ENCODE measurements at regions not wholly inside any gene's neighbourhood (a gene's known extent, or its start where the extent isn't known, plus 50 kb on each side); places are given as distances from the start of the nearest gene placed in this dataset.

DNA sequence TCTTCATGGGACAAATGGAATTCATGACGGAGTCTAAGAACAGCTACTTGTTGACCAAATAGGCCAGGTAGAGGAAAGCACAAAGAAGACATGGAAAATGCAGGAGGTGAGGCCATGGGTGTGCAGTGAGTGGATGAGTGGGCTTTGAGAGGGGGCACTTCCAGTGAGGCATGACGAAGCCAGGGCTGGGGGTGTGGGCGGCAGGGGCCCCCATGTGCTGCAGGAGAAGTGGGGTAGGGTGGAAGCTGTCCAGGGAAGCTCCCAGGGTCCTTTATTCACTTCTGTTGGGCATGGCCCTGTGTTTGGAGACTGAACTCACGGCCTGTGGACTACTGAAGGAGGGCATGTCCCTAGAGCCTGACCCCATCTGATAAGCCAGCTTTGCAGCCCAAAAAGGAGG, 127.6 kb upstream of the SLC25A48 start:
- Mint-ChIP-seq H3K4me3 (no peak overlapping the region), H3K27ac (no peak overlapping the region), H3K36me3 (ENCODE audit: low read depth) (no peaks in the 10 kb centered on the region), H3K9me3 (no peaks in the 10 kb centered on the region), H3K27me3 (ENCODE audit: low read depth) (peaks cover 15% of the 10 kb centered on the region), H3K4me1 (peaks cover 44% of the 10 kb centered on the region)
- no peak for TF ChIP-seq CTCF (IDR thresholded peaks at IDR 0.05; ENCODE audit: unreplicated experiment in 3 of 3)

DNA sequence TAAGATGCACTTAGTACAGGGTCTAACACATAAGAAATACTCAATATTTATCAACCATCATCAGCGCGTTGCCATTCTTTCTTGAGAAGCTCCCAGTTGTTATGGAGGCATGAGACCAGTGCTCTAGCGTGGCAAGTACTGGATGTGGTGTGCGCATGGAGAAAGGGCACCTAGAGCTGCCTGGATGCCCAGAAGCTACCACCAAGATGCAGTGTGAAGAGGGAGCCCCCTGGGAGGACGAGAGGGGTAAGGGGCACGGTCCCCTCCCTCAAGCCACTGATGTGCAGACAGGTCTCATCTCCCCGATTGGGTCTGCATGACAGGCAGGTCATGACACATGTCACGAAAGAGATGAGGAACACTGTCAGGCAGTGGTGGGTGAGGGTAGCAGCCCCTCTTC, 127.7 kb upstream of the CXCL14 start:
- H3K9me3 Mint-ChIP-seq = no peaks in the 10 kb centered on the region
- peaks cover 11% of the 10 kb centered on the region for H3K27me3 Mint-ChIP-seq (ENCODE audit: low read depth)
- H3K27ac Mint-ChIP-seq = peak overlapping the region in 1 of 3 experiments; percentile 18
- peaks cover 40% of the 10 kb centered on the region for H3K4me1 Mint-ChIP-seq
- no peaks in the 10 kb centered on the region for H3K36me3 Mint-ChIP-seq (ENCODE audit: low read depth)
- no peak for TF ChIP-seq CTCF (IDR thresholded peaks at IDR 0.05; ENCODE audit: unreplicated experiment in 3 of 3)
- no peak overlapping the region for H3K4me3 Mint-ChIP-seq

GRCh38 chr5:135705941-135706466, 127.2 kb upstream of the CXCL14 start:
- TF ChIP-seq CTCF (IDR thresholded peaks at IDR 0.05; ENCODE audit: unreplicated experiment in 3 of 3) = no peak
- Mint-ChIP-seq H3K4me1 (peaks cover 39% of the 10 kb centered on the region), H3K36me3 (ENCODE audit: low read depth) (no peaks in the 10 kb centered on the region), H3K27me3 (ENCODE audit: low read depth) (peaks cover 15% of the 10 kb centered on the region), H3K4me3 (no peak overlapping the region), H3K27ac (no peak overlapping the region), H3K9me3 (no peaks in the 10 kb centered on the region)

DNA sequence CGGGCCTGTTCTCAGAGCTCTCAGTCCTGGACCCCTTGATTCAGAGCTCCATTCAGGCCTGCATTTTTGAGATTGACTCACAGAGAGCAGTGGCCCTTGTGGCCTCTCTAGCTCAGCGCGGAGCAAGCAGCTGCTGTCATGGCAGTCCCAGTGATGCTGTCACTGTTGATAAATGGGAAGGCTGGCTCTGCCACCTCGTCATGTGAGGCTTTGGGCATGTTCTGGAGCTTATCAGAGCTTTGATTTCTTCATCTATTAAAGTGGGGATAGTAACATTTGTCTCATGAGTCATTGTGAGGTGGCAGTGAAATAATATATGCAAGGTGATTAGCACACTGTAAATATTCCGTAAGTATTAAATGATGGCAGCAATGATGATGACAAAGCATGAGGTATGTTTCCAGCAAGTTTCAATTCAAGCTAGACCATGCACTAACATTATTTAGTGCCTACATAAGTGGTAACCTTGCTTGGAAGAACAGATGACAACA, 126.4 kb upstream of the CXCL14 start:
- no peaks in the 10 kb centered on the region for H3K36me3 Mint-ChIP-seq (ENCODE audit: low read depth)
- H3K27me3 Mint-ChIP-seq (ENCODE audit: low read depth) = peaks cover 15% of the 10 kb centered on the region
- no peak for TF ChIP-seq CTCF (IDR thresholded peaks at IDR 0.05; ENCODE audit: unreplicated experiment in 3 of 3)
- peak overlapping the region in 1 of 3 experiments; percentile 17 for H3K27ac Mint-ChIP-seq
- H3K4me3 Mint-ChIP-seq = no peak overlapping the region
- peaks cover 32% of the 10 kb centered on the region for H3K4me1 Mint-ChIP-seq
- no peaks in the 10 kb centered on the region for H3K9me3 Mint-ChIP-seq

GRCh38 chr5:135704616-135705015, 125.8 kb upstream of the CXCL14 start:
- H3K9me3 Mint-ChIP-seq = no peaks in the 10 kb centered on the region
- H3K27ac Mint-ChIP-seq = peak overlapping the region in 1 of 3 experiments; percentile 17
- H3K27me3 Mint-ChIP-seq (ENCODE audit: low read depth) = peaks cover 15% of the 10 kb centered on the region
- H3K4me3 Mint-ChIP-seq = no peak overlapping the region
- no peaks in the 10 kb centered on the region for H3K36me3 Mint-ChIP-seq (ENCODE audit: low read depth)
- TF ChIP-seq CTCF (IDR thresholded peaks at IDR 0.05; ENCODE audit: unreplicated experiment in 3 of 3) = no peak
- H3K4me1 Mint-ChIP-seq = peaks cover 26% of the 10 kb centered on the region

DNA sequence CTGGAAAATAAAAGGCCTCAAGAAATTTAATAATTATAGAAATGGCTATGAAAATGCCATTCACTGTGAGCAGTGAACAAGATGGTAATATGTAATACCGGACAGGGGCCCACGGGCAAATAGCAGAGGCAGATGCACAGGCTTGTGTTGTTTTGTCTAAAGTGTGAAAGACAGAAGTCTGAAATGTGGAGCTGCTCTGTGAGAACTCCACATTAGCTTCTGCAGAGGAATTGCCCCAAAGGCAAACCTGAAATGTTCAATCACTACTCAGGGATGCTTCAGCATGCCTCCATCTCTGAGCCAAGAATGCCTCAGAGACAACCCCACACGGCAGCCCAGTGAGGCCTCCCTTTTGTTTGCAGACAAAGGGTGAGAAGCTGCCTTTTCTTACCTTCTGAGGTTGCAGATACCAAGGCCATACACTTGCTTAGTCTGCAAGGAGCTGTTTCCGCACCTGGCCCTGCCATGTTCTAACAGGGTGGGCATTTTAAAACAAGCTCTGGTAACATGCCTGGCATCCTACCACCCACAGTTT, 124.3 kb upstream of the CXCL14 start:
- Mint-ChIP-seq H3K4me3 (no peak overlapping the region), H3K4me1 (peaks cover 14% of the 10 kb centered on the region), H3K36me3 (ENCODE audit: low read depth) (no peaks in the 10 kb centered on the region), H3K27me3 (ENCODE audit: low read depth) (peaks cover 15% of the 10 kb centered on the region), H3K27ac (no peak overlapping the region), H3K9me3 (no peaks in the 10 kb centered on the region)
- no peak for TF ChIP-seq CTCF (IDR thresholded peaks at IDR 0.05; ENCODE audit: unreplicated experiment in 3 of 3)

All from nephron (organoid).